BJ (cell line): ENCODE measurements at regions not wholly inside any gene's neighbourhood (a gene's known extent, or its start where the extent isn't known, plus 50 kb on each side); places are given as distances from the start of the nearest gene placed in this dataset.

ENCODE experiments used
- CTCF ChIA-PET: fragments of 350-600 bp; formaldehyde crosslinking; extraction: SDS; loops from one replicate; lab custom pipeline; 2021; ENCODE audit warnings: antibody characterized with exemption, inconsistent platforms; lab: Yijun Ruan, JAX
- POLR2A ChIA-PET: fragments of 300-600 bp; sonication (Branson Sonifier 250); formaldehyde crosslinking; extraction: SDS; loops from one replicate; lab custom pipeline; 2021; ENCODE audit warnings: antibody characterized with exemption; lab: Charles Lee
- DNase-seq: peaks from one replicate; pipeline ENCODE4 v3.0.0-alpha.2; 2011; ENCODE audit warnings: low read depth
- H3K27me3 ChIP-seq: 2 replicates; pipeline ENCODE4 v1.6.0; 2011; ENCODE audit warnings: low read length; ENCODE audit not compliant: control insufficient read depth, insufficient read depth
- H3K36me3 ChIP-seq: 2 replicates; pipeline ENCODE4 v1.5.1; 2011; ENCODE audit warnings: low read length; ENCODE audit not compliant: control insufficient read depth, insufficient read depth
- H3K4me3 ChIP-seq: 2 replicates; pipeline ENCODE4 v1.5.1; 2011; ENCODE audit warnings: low read depth, mild to moderate bottlenecking, control low read depth, low read length
- TF ChIP-seq, protein P1 (sequence below): IDR thresholded peaks from 2 replicates; pipeline ENCODE4 v1.5.1; 2011; ENCODE audit warnings: low read depth, mild to moderate bottlenecking, control low read depth, inconsistent platforms, low read length, moderate library complexity; ENCODE audit not compliant: insufficient read depth

DNA sequence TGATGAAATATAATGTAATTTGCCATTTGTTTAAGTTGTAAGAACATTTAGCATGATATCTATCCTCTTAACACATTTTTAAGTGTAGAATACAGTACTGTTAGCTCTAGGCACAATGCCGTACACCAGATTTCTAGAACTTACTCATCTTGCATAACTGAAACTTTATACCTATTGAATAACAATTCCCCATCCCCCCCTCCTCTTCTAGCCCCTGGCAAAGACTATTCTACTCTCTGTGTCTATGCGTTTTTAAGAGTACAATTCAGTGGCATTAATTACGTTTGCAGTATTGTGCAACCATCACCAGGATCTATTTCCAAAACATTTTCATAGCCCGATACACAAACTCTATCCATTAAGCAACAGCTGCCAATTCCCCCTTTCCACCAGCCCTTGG lies 261.7 kb downstream of the PLOD2 start:
- H3K36me3 ChIP-seq = no peaks in the 10 kb centered on the region
- ChIA-PET CTCF (no interaction called here), POLR2A (no interaction called here)
- H3K27me3 ChIP-seq = no peaks in the 10 kb centered on the region
- DNase-seq = no peak
- TF ChIP-seq, protein P1, sequence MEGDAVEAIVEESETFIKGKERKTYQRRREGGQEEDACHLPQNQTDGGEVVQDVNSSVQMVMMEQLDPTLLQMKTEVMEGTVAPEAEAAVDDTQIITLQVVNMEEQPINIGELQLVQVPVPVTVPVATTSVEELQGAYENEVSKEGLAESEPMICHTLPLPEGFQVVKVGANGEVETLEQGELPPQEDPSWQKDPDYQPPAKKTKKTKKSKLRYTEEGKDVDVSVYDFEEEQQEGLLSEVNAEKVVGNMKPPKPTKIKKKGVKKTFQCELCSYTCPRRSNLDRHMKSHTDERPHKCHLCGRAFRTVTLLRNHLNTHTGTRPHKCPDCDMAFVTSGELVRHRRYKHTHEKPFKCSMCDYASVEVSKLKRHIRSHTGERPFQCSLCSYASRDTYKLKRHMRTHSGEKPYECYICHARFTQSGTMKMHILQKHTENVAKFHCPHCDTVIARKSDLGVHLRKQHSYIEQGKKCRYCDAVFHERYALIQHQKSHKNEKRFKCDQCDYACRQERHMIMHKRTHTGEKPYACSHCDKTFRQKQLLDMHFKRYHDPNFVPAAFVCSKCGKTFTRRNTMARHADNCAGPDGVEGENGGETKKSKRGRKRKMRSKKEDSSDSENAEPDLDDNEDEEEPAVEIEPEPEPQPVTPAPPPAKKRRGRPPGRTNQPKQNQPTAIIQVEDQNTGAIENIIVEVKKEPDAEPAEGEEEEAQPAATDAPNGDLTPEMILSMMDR = no peak
- H3K4me3 ChIP-seq = no peak overlapping the region

DNA sequence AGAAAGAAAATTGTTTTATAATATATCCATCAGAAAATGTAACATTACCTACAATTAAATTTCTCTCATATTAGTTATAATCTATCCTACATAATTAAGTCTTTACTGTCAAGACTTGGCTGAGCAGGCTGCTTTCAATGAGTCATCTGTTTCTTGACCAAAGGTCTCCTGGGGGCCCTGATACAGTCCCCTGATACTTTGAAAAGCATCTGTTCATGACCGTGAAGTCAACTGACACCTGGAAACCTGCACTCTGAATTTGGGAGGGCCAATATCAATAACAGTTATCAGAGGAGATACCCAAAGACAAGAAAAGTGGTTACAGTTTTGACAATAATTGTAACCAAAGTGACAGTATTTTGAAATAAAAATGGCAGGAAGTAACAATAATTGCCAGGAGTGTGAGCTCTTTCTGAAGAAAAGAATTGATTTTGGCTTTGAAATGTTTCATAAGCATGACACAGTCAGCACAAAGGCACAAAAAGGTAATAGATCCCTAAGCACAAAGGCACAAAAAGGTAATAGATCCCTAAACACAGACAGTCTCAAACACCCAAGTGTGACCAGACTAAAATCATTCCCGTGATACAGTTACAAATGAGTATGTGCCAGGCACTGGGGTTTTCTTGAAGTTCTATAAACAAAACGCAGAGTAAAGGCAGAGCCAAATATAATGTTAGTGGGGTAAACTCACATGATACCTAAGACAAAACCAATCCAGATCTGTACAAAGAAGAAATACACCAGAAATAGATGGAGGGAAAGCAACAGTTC lies 260.7 kb downstream of the PLOD2 start:
- no peak overlapping the region for H3K4me3 ChIP-seq
- POLR2A ChIA-PET = no interaction called here
- H3K36me3 ChIP-seq = no peaks in the 10 kb centered on the region
- H3K27me3 ChIP-seq = no peaks in the 10 kb centered on the region
- DNase-seq = no peak
- CTCF ChIA-PET = no interaction called here
- TF ChIP-seq, protein P1 = no peak

DNA sequence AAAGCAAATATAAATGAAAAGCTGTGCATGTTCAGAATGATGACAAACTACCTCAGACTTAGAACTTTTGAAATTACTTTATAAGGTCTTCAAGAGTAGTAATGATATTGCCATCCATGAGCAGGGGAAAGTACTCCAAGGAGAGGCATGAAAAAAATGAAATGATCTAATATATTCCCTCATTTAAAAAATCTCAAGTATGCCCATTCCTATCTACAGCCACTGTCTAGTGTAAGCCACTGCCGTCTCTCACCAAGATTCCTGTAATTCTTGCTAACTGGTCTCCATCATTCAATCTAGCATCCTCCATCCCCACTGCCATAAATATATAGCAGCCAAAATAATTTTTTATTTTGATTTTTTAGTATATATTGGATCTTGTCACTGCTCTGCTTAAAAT lies 258.8 kb downstream of the PLOD2 start:
- TF ChIP-seq, protein P1 = no peak
- no peaks in the 10 kb centered on the region for H3K36me3 ChIP-seq
- DNase-seq = peak; percentile 4
- POLR2A ChIA-PET = no interaction called here
- CTCF ChIA-PET = no interaction called here
- H3K4me3 ChIP-seq = no peak overlapping the region
- no peaks in the 10 kb centered on the region for H3K27me3 ChIP-seq

DNA sequence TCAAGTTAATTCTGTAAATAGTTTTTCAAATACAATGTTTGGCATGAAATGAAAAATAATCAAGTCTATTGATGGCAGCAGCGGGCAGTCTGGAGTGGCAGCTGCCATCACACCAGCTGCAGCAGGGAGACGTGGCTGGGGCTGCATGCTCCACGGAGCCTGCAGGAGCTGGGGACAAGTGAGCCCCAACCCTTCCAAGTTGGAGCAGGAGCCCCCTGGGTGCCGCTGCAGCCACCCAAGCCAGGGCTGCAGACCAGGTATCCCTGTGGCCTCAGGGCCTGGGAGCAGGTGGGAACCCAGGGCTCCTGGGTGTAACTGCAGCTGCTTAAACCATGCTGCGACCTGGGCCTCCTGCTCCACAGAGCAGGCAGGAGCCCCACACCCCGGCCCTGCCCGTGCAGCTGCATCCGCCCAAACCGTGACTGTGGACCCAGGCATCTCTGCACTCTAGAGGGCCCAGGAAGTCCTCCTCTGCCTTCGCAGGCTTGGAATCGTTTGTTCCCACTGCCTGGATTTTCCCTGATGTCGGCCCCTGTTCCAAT lies 257.4 kb downstream of the PLOD2 start:
- H3K27me3 ChIP-seq = no peaks in the 10 kb centered on the region
- H3K4me3 ChIP-seq = no peak overlapping the region
- DNase-seq = no peak
- ChIA-PET POLR2A (no interaction called here), CTCF (interaction anchor here (1.4 kb wide), 1 partner anchor 13 kb away, joined by 3 read pairs; no protein-coding TSS in a partner anchor)
- TF ChIP-seq, protein P1 = no peak
- no peaks in the 10 kb centered on the region for H3K36me3 ChIP-seq

DNA sequence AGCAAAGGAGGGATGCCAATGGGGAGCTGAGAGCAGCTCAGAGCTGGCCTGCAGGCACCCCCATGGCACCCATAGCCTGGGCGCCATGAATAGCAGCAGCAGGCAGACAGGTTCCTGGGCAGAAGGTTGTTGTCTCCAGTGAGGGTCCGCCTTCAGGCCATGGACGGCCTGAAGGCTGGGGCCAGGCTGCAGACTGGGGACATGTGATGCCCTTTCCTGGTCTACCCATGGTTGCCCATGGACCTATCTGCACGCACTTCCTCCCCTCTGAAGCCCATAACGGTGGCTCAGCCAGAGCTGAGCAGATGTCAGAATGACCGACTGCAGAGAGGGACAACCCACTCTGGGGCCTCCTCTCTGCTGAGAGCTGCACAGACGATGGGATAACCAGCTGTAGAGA lies 256.8 kb downstream of the PLOD2 start:
- no peak for DNase-seq
- TF ChIP-seq, protein P1 = no peak
- ChIA-PET CTCF (interaction anchor here (0.8 to 1.4 kb wide), 2 partner anchors 9 to 12 kb away, joined by 3 to 4 read pairs; no protein-coding TSS in a partner anchor), POLR2A (no interaction called here)
- Histone ChIP-seq H3K27me3 (no peaks in the 10 kb centered on the region), H3K4me3 (no peak overlapping the region), H3K36me3 (no peaks in the 10 kb centered on the region)
